MCF 10A (cell line): ENCODE measurements at regions not wholly inside any gene's neighbourhood (a gene's known extent, or its start where the extent isn't known, plus 50 kb on each side); places are given as distances from the start of the nearest gene placed in this dataset.

Source experiments
- BruUV-seq: library from RNA; stranded (reverse); fragments of 400-500 nt; replicated peaks from 2 replicates; lab custom pipeline; 2021; lab: Mats Ljungman, UMichigan
- CTCF ChIA-PET: fragments of 300-600 bp; sonication (Branson Sonifier 250); formaldehyde crosslinking; extraction: SDS; loops from one replicate; lab custom pipeline; 2021; ENCODE audit warnings: antibody characterized with exemption, inconsistent platforms; lab: Yijun Ruan, JAX
- POLR2A ChIA-PET: fragments of 300-600, 350-650 bp; sonication (Branson Sonifier 250); formaldehyde crosslinking; extraction: SDS; loops from one replicate; lab custom pipeline; 2020; ENCODE audit warnings: antibody characterized with exemption, inconsistent platforms; lab: Yijun Ruan, JAX
- DNase-seq: peaks from one replicate; pipeline ENCODE4 v3.0.0-alpha.2; 2018; ENCODE audit not compliant: unreplicated experiment
- H3K27ac Mint-ChIP-seq: one replicate; pipeline ENCODE4 v1.8.0; 2022; ENCODE audit warnings: mild to moderate bottlenecking, low read depth, mixed read lengths; ENCODE audit not compliant: unreplicated experiment
- H3K27me3 Mint-ChIP-seq: one replicate; pipeline ENCODE4 v1.8.0; 2022; ENCODE audit warnings: mixed read lengths; ENCODE audit not compliant: insufficient read depth, unreplicated experiment
- H3K36me3 Mint-ChIP-seq: one replicate; pipeline ENCODE4 v1.8.0; 2022; ENCODE audit warnings: mild to moderate bottlenecking, moderate library complexity, mixed read lengths; ENCODE audit not compliant: insufficient read depth, unreplicated experiment
- H3K4me1 Mint-ChIP-seq: one replicate; pipeline ENCODE4 v1.8.0; 2022; ENCODE audit warnings: mixed read lengths; ENCODE audit not compliant: insufficient read depth, unreplicated experiment
- H3K4me3 Mint-ChIP-seq: one replicate; pipeline ENCODE4 v1.8.0; 2022; ENCODE audit warnings: mild to moderate bottlenecking, moderate library complexity, mixed read lengths; ENCODE audit not compliant: unreplicated experiment
- H3K9me3 Mint-ChIP-seq: one replicate; pipeline ENCODE4 v1.8.0; 2022; ENCODE audit warnings: mixed read lengths; ENCODE audit not compliant: unreplicated experiment
- intact Hi-C: fragments of 100-400 bp; cut with micrococcal nuclease; formaldehyde crosslinking; loops from 2 replicates; pipeline ENCODE4 v1.14.1; 2022
- TF ChIP-seq, protein P1 (sequence below): fragments of 200-600 bp; IDR thresholded peaks from one replicate; pipeline ENCODE4 v1.8.0; 2022; ENCODE audit warnings: antibody characterized with exemption, mild to moderate bottlenecking; ENCODE audit not compliant: unreplicated experiment

DNA sequence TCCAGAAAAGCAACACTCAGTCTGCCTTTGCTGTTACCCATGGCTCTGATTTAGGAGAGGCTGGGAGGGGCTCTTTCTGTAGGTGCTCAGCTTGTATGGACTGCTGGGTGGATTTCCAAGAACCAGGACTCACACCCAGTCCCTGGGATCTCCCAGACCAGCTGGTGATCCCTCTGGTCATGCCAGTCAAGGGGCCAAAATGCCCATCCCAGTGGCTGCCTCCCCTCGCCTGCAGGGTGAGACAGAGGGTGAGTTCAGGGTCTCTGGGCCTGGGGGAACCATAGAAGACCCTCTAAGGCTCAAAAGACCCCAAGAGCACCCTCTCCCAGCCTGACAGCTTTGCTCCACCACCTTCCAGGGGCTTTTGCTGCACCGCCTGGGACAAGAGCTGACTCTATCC, 78.6 kb upstream of the MYL2 start:
- no peak for DNase-seq
- no peaks in the 10 kb centered on the region for H3K36me3 Mint-ChIP-seq
- TF ChIP-seq, protein P1, sequence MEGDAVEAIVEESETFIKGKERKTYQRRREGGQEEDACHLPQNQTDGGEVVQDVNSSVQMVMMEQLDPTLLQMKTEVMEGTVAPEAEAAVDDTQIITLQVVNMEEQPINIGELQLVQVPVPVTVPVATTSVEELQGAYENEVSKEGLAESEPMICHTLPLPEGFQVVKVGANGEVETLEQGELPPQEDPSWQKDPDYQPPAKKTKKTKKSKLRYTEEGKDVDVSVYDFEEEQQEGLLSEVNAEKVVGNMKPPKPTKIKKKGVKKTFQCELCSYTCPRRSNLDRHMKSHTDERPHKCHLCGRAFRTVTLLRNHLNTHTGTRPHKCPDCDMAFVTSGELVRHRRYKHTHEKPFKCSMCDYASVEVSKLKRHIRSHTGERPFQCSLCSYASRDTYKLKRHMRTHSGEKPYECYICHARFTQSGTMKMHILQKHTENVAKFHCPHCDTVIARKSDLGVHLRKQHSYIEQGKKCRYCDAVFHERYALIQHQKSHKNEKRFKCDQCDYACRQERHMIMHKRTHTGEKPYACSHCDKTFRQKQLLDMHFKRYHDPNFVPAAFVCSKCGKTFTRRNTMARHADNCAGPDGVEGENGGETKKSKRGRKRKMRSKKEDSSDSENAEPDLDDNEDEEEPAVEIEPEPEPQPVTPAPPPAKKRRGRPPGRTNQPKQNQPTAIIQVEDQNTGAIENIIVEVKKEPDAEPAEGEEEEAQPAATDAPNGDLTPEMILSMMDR, result no peak
- H3K9me3 Mint-ChIP-seq, result no peaks in the 10 kb centered on the region
- intact Hi-C loops, result no loop called here
- ChIA-PET POLR2A (no interaction called here), CTCF (no interaction called here)
- H3K4me1 Mint-ChIP-seq, result no peaks in the 10 kb centered on the region
- BruUV-seq, result no TSS peak
- no peak overlapping the region for H3K27ac Mint-ChIP-seq
- peaks cover 6% of the 10 kb centered on the region for H3K27me3 Mint-ChIP-seq
- no peak overlapping the region for H3K4me3 Mint-ChIP-seq

DNA sequence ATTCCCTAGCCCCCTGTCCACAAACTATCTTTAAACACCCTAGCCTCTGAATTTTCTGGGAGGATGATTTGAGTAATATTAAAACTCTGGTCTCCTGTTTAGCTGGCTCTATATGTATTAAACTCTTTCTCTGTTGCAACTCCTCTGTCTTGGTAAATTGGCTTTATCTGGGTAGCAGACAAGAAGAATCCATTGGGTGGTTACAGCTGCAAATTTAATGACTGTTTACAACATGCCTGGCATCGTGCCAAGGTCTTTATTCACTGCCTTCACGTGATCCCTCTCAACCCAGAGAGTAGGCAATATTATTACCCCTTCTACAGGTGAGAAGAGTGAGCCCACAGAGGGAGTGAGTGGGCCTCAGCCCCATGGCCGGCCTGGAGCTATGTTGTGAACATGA, 77.8 kb upstream of the MYL2 start:
- H3K4me3 Mint-ChIP-seq, result no peak overlapping the region
- no peak overlapping the region for H3K27ac Mint-ChIP-seq
- ChIA-PET CTCF (interaction anchor here (0.5 to 1.2 kb wide), 3 partner anchors 26 to 86 kb away, joined by 3 read pairs; no protein-coding TSS in a partner anchor), POLR2A (interaction anchor here (1.2 kb wide), 1 partner anchor 8 kb away, joined by 4 read pairs; no protein-coding TSS in a partner anchor)
- peak; percentile 5 for DNase-seq
- intact Hi-C loops, result no loop called here
- no peaks in the 10 kb centered on the region for H3K27me3 Mint-ChIP-seq
- H3K9me3 Mint-ChIP-seq, result no peaks in the 10 kb centered on the region
- H3K36me3 Mint-ChIP-seq, result no peaks in the 10 kb centered on the region
- BruUV-seq, result no TSS peak
- H3K4me1 Mint-ChIP-seq, result no peaks in the 10 kb centered on the region
- TF ChIP-seq, protein P1, result no peak

DNA sequence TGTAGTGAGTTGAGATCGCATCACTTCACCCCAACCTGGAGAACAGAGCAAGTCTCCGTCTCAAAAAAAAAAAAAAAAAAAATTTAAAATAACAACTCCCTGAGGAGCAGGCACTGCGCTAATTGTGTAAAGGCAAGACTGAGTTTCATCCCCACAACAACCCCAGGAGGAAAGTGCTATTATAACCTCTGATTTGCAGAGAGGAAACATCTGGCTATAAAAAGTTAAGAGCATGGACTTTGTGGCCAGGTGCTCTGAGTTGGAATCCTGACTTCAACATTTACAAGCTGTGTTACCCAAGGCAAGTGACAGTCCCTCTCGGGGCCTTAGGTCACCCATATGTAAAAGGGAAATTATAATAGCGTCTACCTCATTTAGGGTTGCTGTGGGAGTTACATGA, 76.0 kb upstream of the MYL2 start:
- Mint-ChIP-seq H3K36me3 (no peaks in the 10 kb centered on the region), H3K4me1 (no peaks in the 10 kb centered on the region), H3K4me3 (no peak overlapping the region), H3K27ac (no peak overlapping the region), H3K27me3 (no peaks in the 10 kb centered on the region), H3K9me3 (no peaks in the 10 kb centered on the region)
- ChIA-PET CTCF (interaction anchor here (1.1 kb wide), 1 partner anchor 36 kb away, joined by 4 read pairs; no protein-coding TSS in a partner anchor), POLR2A (interaction anchor here (0.7 kb wide), 1 partner anchor 252 kb away, joined by 3 read pairs; no protein-coding TSS in a partner anchor)
- DNase-seq, result no peak
- TF ChIP-seq, protein P1, result no peak
- no TSS peak for BruUV-seq
- intact Hi-C loops, result no loop called here

DNA sequence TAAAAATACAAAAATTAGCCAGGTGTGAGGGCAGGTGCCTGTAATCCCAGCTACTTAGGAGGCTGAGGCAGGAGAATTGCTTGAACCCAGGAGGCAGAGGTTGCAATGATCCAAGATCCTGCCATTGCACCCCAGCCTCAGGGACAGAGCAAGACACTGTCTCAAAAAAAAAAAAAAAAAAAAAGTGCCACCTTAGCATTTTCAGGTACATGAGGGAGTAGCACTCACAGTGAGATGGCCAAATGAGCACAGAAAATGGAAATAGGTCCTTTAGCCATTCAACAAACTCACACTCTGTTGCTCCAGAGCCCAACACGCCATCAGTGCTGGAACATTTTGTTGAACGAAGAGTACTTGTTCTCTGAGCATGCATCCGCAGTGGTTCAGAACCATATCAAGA, 75.2 kb upstream of the MYL2 start:
- CTCF ChIA-PET, result interaction anchor here (0.7 to 1.1 kb wide), 2 partner anchors 35 to 50 kb away, joined by 3 to 4 read pairs; no protein-coding TSS in a partner anchor
- intact Hi-C loops, result no loop called here
- Mint-ChIP-seq H3K4me3 (no peak overlapping the region), H3K4me1 (no peaks in the 10 kb centered on the region), H3K27ac (no peak overlapping the region), H3K36me3 (no peaks in the 10 kb centered on the region), H3K9me3 (no peaks in the 10 kb centered on the region), H3K27me3 (no peaks in the 10 kb centered on the region)
- TF ChIP-seq, protein P1, result no peak
- POLR2A ChIA-PET, result no interaction called here
- DNase-seq, result no peak
- no TSS peak for BruUV-seq
